OCI-LY1 (cell line): ENCODE measurements at regions not wholly inside any gene's neighbourhood (a gene's known extent, or its start where the extent isn't known, plus 50 kb on each side); places are given as distances from the start of the nearest gene placed in this dataset.

Source experiments
- H2AFZ ChIP-seq: fragments of 200-600 bp; sonication (generic), shearing (Covaris generic); 2 replicates; pipeline ENCODE4 v1.6.0; 2014; ENCODE audit warnings: antibody characterized with exemption, mild to moderate bottlenecking, low read length
- H3F3A ChIP-seq: fragments of 200-600 bp; sonication (generic), shearing (Covaris generic); 2 replicates; pipeline ENCODE4 v1.6.0; 2014; ENCODE audit warnings: mild to moderate bottlenecking, antibody characterized with exemption, low read length, moderate library complexity; ENCODE audit not compliant: insufficient read depth
- H3K27ac ChIP-seq: fragments of 200-600 bp; sonication (generic); 2 replicates; pipeline ENCODE4 v1.5.1; 2014; ENCODE audit warnings: low read length, mixed run types, mild to moderate bottlenecking, low read depth; ENCODE audit not compliant: poor library complexity, severe bottlenecking
- H3K27me3 ChIP-seq: fragments of 200-600 bp; sonication (generic); 2 replicates; pipeline ENCODE4 v1.6.0; 2014; ENCODE audit warnings: antibody characterized with exemption, mild to moderate bottlenecking, low read length, moderate library complexity; ENCODE audit not compliant: insufficient read depth
- H3K36me3 ChIP-seq: fragments of 200-600 bp; sonication (generic); 2 replicates; pipeline ENCODE4 v1.6.1; 2014; ENCODE audit warnings: mild to moderate bottlenecking, antibody characterized with exemption, low read length, moderate library complexity, mixed read lengths; ENCODE audit not compliant: insufficient read depth
- H3K4me1 ChIP-seq: fragments of 200-600 bp; sonication (generic); 2 replicates; pipeline ENCODE4 v1.5.1; 2014; ENCODE audit warnings: mild to moderate bottlenecking, low read length, moderate library complexity; ENCODE audit not compliant: insufficient read depth, severe bottlenecking
- H3K4me2 ChIP-seq: fragments of 200-600 bp; sonication (generic), shearing (Covaris generic); 2 replicates; pipeline ENCODE4 v1.6.1; 2014; ENCODE audit warnings: low read length
- H3K4me3 ChIP-seq: fragments of 200-600 bp; sonication (generic); 2 replicates; pipeline ENCODE4 v1.5.1; 2014; ENCODE audit warnings: low read length, low read depth, mild to moderate bottlenecking, mixed read lengths; ENCODE audit not compliant: poor library complexity, severe bottlenecking
- H3K79me2 ChIP-seq: fragments of 200-600 bp; shearing (Covaris generic); 2 replicates; pipeline ENCODE4 v1.6.1; 2016; ENCODE audit warnings: mixed run types, low read length, mixed read lengths; ENCODE audit not compliant: insufficient read depth
- H3K9ac ChIP-seq: fragments of 200-600 bp; sonication (generic), shearing (Covaris generic); 2 replicates; pipeline ENCODE4 v1.6.1; 2014; ENCODE audit warnings: mild to moderate bottlenecking, low read length, mixed read lengths
- H3K9me2 ChIP-seq: fragments of 200-600 bp; sonication (generic), shearing (Covaris generic); 2 replicates; pipeline ENCODE4 v1.6.1; 2014; ENCODE audit warnings: low read depth, mild to moderate bottlenecking, low read length, mixed read lengths
- H3K9me3 ChIP-seq: fragments of 200-600 bp; shearing (Covaris generic); 2 replicates; pipeline ENCODE4 v1.6.1; 2014; ENCODE audit warnings: low read length, mixed read lengths
- H4K20me1 ChIP-seq: fragments of 200-600 bp; sonication (generic), shearing (Covaris generic); 2 replicates; pipeline ENCODE4 v1.6.0; 2016; ENCODE audit warnings: mild to moderate bottlenecking, low read length; ENCODE audit not compliant: insufficient read depth
- CTCF ChIP-seq: fragments of 200-600 bp; sonication (generic), shearing (Covaris generic); IDR thresholded peaks from 2 replicates; pipeline ENCODE4 v1.5.1; 2017; ENCODE audit warnings: mild to moderate bottlenecking, antibody characterized with exemption, low read length, moderate library complexity, mixed read lengths
- EZH2 ChIP-seq: fragments of 200-600 bp; sonication (generic), shearing (Covaris generic); IDR thresholded peaks from 2 replicates; pipeline ENCODE4 v1.8.0; 2017; ENCODE audit warnings: borderline replicate concordance, mixed run types, mild to moderate bottlenecking, antibody characterized with exemption, low read length, moderate library complexity, mixed read lengths

- Histone ChIP-seq H3K9ac (no peak overlapping the region), H3K36me3 (no peaks in the 10 kb centered on the region), H3K4me1 (no peaks in the 10 kb centered on the region), H3K4me2 (no peak overlapping the region), H3K27ac (no peak overlapping the region), H3F3A (no peaks in the 10 kb centered on the region), H2AFZ (no peak overlapping the region), H3K79me2 (no peaks in the 10 kb centered on the region), H3K4me3 (no peak overlapping the region), H3K9me2 (no peaks in the 10 kb centered on the region), H4K20me1 (no peaks in the 10 kb centered on the region), H3K9me3 (no peaks in the 10 kb centered on the region), H3K27me3 (no peaks in the 10 kb centered on the region)
- no peak for TF ChIP-seq CTCF
- TF ChIP-seq EZH2 = no peak
These were observed 387.5 kb upstream of the RAG2 start for GRCh38 chr11:36985562-36985961.

- Histone ChIP-seq H3K9me2 (no peaks in the 10 kb centered on the region), H3K27ac (no peak overlapping the region), H3K4me3 (no peak overlapping the region), H3K27me3 (no peaks in the 10 kb centered on the region), H3F3A (no peaks in the 10 kb centered on the region), H2AFZ (no peak overlapping the region), H3K36me3 (no peaks in the 10 kb centered on the region), H3K9me3 (no peaks in the 10 kb centered on the region), H3K4me1 (no peaks in the 10 kb centered on the region), H3K79me2 (no peaks in the 10 kb centered on the region), H3K4me2 (no peak overlapping the region), H3K9ac (no peak overlapping the region), H4K20me1 (no peaks in the 10 kb centered on the region)
- no peak for TF ChIP-seq EZH2
These were observed 378.7 kb upstream of the RAG2 start for GRCh38 chr11:36976741-36977140.

- no peak overlapping the region for H3K4me3 ChIP-seq
- H3K27me3 ChIP-seq = no peaks in the 10 kb centered on the region
- no peaks in the 10 kb centered on the region for H3K36me3 ChIP-seq
- H4K20me1 ChIP-seq = no peaks in the 10 kb centered on the region
- no peaks in the 10 kb centered on the region for H3K79me2 ChIP-seq
- H2AFZ ChIP-seq = no peak overlapping the region
- H3K4me1 ChIP-seq = no peaks in the 10 kb centered on the region
- no peaks in the 10 kb centered on the region for H3K9me3 ChIP-seq
- no peak overlapping the region for H3K27ac ChIP-seq
- no peak overlapping the region for H3K9ac ChIP-seq
- H3K9me2 ChIP-seq = no peaks in the 10 kb centered on the region
- TF ChIP-seq EZH2 (no peak), CTCF (no peak)
- H3F3A ChIP-seq = no peaks in the 10 kb centered on the region
- no peak overlapping the region for H3K4me2 ChIP-seq
These were observed 376.7 kb upstream of the RAG2 start for GRCh38 chr11:36974771-36975170.

- Histone ChIP-seq H3K27me3 (no peaks in the 10 kb centered on the region), H3K4me1 (no peaks in the 10 kb centered on the region), H3K9me3 (no peaks in the 10 kb centered on the region), H2AFZ (no peak overlapping the region), H3K4me2 (no peak overlapping the region), H3K4me3 (no peak overlapping the region), H3K79me2 (no peaks in the 10 kb centered on the region), H4K20me1 (no peaks in the 10 kb centered on the region), H3K36me3 (no peaks in the 10 kb centered on the region), H3K9ac (no peak overlapping the region), H3K9me2 (no peaks in the 10 kb centered on the region), H3F3A (no peaks in the 10 kb centered on the region), H3K27ac (no peak overlapping the region)
- TF ChIP-seq CTCF (no peak), EZH2 (no peak)
These were observed 355.9 kb upstream of the RAG2 start for GRCh38 chr11:36953976-36954375.
